Ovary (tissue), 7 donors: ENCODE measurements at regions not wholly inside any gene's neighbourhood (a gene's known extent, or its start where the extent isn't known, plus 50 kb on each side); places are given as distances from the start of the nearest gene placed in this dataset.

Source experiments
- DNase-seq, 5 donors: peaks; one replicate each; pipeline ENCODE4 v3.0.0-alpha.2; 2019 to 2020
- H3K27ac ChIP-seq, 2 donors: fragments of 200-600 bp; one replicate each; pipeline versions ENCODE4 v1.5.1 to v1.8.0; 2019 to 2022
- H3K27me3 ChIP-seq: fragments of 200-600 bp; one replicate; pipeline ENCODE4 v1.8.0; 2022
- H3K36me3 ChIP-seq: fragments of 200-600 bp; sonication (generic); one replicate; pipeline ENCODE4 v1.5.1; 2019
- H3K4me1 ChIP-seq: one replicate; pipeline ENCODE4 v1.8.1; 2013; ENCODE audit warnings: mild to moderate bottlenecking, moderate library complexity; ENCODE audit not compliant: insufficient read depth
- H3K4me3 ChIP-seq: fragments of 200-600 bp; sonication (generic); one replicate; pipeline ENCODE4 v1.5.1; 2017
- H3K9me3 ChIP-seq, 2 donors: fragments of 200-600 bp in 1 of 2; sonication (generic) in 1 of 2; one replicate each; pipeline versions ENCODE4 v1.5.1 to v1.8.1; 2013 to 2019; ENCODE audit warnings: mild to moderate bottlenecking in 1 of 2, moderate library complexity in 1 of 2
- CTCF ChIP-seq, 3 donors: fragments of 450-650 bp in 2 of 3; fragments of 200-600 bp in 1 of 3; IDR thresholded peaks; one replicate each; pipeline versions ENCODE4 v1.5.1 to v1.8.0; 2016 to 2022; ENCODE audit warnings: antibody characterized with exemption in 3 of 3, mild to moderate bottlenecking in 1 of 3
- EP300 ChIP-seq: sonication (generic); formaldehyde crosslinking; IDR thresholded peaks from one replicate; pipeline ENCODE4 v1.6.1; 2017; ENCODE audit warnings: antibody characterized with exemption
- POLR2A ChIP-seq: fragments of 450-650 bp; IDR thresholded peaks from one replicate; pipeline ENCODE4 v1.6.1; 2017; ENCODE audit warnings: antibody characterized with exemption, mild to moderate bottlenecking, moderate library complexity
- WGBS, 3 donors: extraction: QIAGEN DNeasy Blood & Tissue Kit in 1 of 3; methylation state at CpG; one replicate each; pipeline versions ENCODE4 v1.1.5 to v1.1.7; 2013 to 2017; 5-methylcytosine and 5-hydroxymethylcytosine counted together
- intact Hi-C, 4 donors: fragments of 100-400 bp; cut with DNase I; formaldehyde crosslinking; loops; one replicate each; pipeline versions ENCODE4 v1.11.0 to v1.15.1; 2022 to 2023
- donor health status: DM: no; HTN: no; CAD: no; lungs with moderate emphysema.
- donor health status: DM: no; HTN: no; CAD: no.
- donor health status: Bipolar disorder and iron deficiency.
- donor health status: DM: no; HTN: no; CAD: no.
- donor health status: DM: yes; HTN: yes; CAD: no.

GRCh38 chr2:192877159-192877558, 682.4 kb upstream of the TMEFF2 start:
- no peak for DNase-seq
- 84 to 94% (median 87%) methylated on average over 3 of the region's 3 CpGs for WGBS, 3 donors
- H3K27ac ChIP-seq: no peak overlapping the region
- no peak overlapping the region for H3K4me3 ChIP-seq
- no peaks in the 10 kb centered on the region for H3K27me3 ChIP-seq
- intact Hi-C loops: no loop called here
- no peaks in the 10 kb centered on the region for H3K36me3 ChIP-seq
- TF ChIP-seq EP300 (no peak), POLR2A (no peak), CTCF (IDR thresholded peaks at IDR 0.05) (no peak)
- no peaks in the 10 kb centered on the region for H3K9me3 ChIP-seq
- no peaks in the 10 kb centered on the region for H3K4me1 ChIP-seq

GRCh38 chr2:192876698-192877097, 682.0 kb upstream of the TMEFF2 start:
- intact Hi-C loops: no loop called here
- DNase-seq: no peak
- Histone ChIP-seq H3K27me3 (no peaks in the 10 kb centered on the region), H3K4me1 (no peaks in the 10 kb centered on the region), H3K4me3 (no peak overlapping the region), H3K27ac (no peak overlapping the region), H3K36me3 (no peaks in the 10 kb centered on the region), H3K9me3 (no peaks in the 10 kb centered on the region)
- 82 to 89% (median 88%) methylated on average over 2 of the region's 2 CpGs for WGBS, 3 donors
- no peak for TF ChIP-seq CTCF (IDR thresholded peaks at IDR 0.05)

- Histone ChIP-seq H3K4me1 (no peaks in the 10 kb centered on the region), H3K9me3 (no peaks in the 10 kb centered on the region), H3K36me3 (no peaks in the 10 kb centered on the region), H3K27ac (no peak overlapping the region), H3K4me3 (no peak overlapping the region), H3K27me3 (no peaks in the 10 kb centered on the region)
- no peak for DNase-seq
- TF ChIP-seq CTCF (IDR thresholded peaks at IDR 0.05): no peak
- TF ChIP-seq POLR2A: no peak
- no peak for TF ChIP-seq EP300
- intact Hi-C loops: no loop called here
- WGBS, 3 donors: 92 to 98% (median 98%) methylated on average over 1 of the region's 1 CpG
Measured at GRCh38 chr2:192854706-192855105, 660.0 kb upstream of the TMEFF2 start.

GRCh38 chr2:192854031-192854430, 659.3 kb upstream of the TMEFF2 start:
- WGBS, 3 donors: 77 to 87% (median 84%) methylated on average over 3 of the region's 3 CpGs
- H3K36me3 ChIP-seq: no peaks in the 10 kb centered on the region
- intact Hi-C loops: no loop called here

More at GRCh38 chr2:192854031-192854430, 659.3 kb upstream of the TMEFF2 start:
- no peak for TF ChIP-seq POLR2A
- TF ChIP-seq CTCF (IDR thresholded peaks at IDR 0.05): no peak
- TF ChIP-seq EP300: no peak
- no peaks in the 10 kb centered on the region for H3K4me1 ChIP-seq
- no peaks in the 10 kb centered on the region for H3K27me3 ChIP-seq
- H3K9me3 ChIP-seq: no peaks in the 10 kb centered on the region
- H3K27ac ChIP-seq: no peak overlapping the region
- H3K4me3 ChIP-seq: no peak overlapping the region
- DNase-seq: no peak
